Upper lobe of left lung (tissue), 6 donors: ENCODE measurements at regions not wholly inside any gene's neighbourhood (a gene's known extent, or its start where the extent isn't known, plus 50 kb on each side); places are given as distances from the start of the nearest gene placed in this dataset.

Source experiments
- ATAC-seq, 2 donors: fragments of 200-7000 bp; cut with Tn5 transposase; one replicate each; pipeline ENCODE4 v1.9.1; 2022; ENCODE audit warnings: mild to moderate bottlenecking in 2 of 2, moderate library complexity in 2 of 2; ENCODE audit not compliant: low FRiP score in 2 of 2
- DNase-seq, 2 donors: peaks; one replicate each; pipeline ENCODE4 v3.0.0-alpha.2; 2019 to 2020
- H3K27ac ChIP-seq, 4 donors: fragments of 200-600 bp; sonication (generic); one replicate each; pipeline ENCODE4 v1.5.1; 2016 to 2019
- H3K27me3 ChIP-seq, 4 donors: fragments of 200-600 bp; sonication (generic); one replicate each; pipeline ENCODE4 v1.5.1; 2017 to 2019
- H3K36me3 ChIP-seq, 4 donors: fragments of 200-600 bp; sonication (generic); one replicate each; pipeline ENCODE4 v1.5.1; 2016 to 2019
- H3K4me1 ChIP-seq, 4 donors: fragments of 200-600 bp; sonication (generic); one replicate each; pipeline ENCODE4 v1.5.1; 2018 to 2019
- H3K4me3 ChIP-seq, 4 donors: fragments of 200-600 bp; sonication (generic); one replicate each; pipeline ENCODE4 v1.5.1; 2017 to 2019; ENCODE audit warnings: mild to moderate bottlenecking in 2 of 4, moderate library complexity in 1 of 4
- H3K9me3 ChIP-seq, 4 donors: fragments of 200-600 bp; sonication (generic); one replicate each; pipeline ENCODE4 v1.5.1; 2018 to 2019
- EP300 ChIP-seq, 4 donors: sonication (generic); formaldehyde crosslinking; IDR thresholded peaks; one replicate each; pipeline ENCODE4 v1.5.1; 2017; ENCODE audit warnings: antibody characterized with exemption in 4 of 4, control low read depth in 2 of 4
- POLR2A ChIP-seq, 4 donors: fragments of 450-650 bp; IDR thresholded peaks; one replicate each; pipeline ENCODE4 v1.5.1; 2016 to 2017; ENCODE audit warnings: antibody characterized with exemption in 4 of 4, mild to moderate bottlenecking in 2 of 4
- POLR2AphosphoS5 ChIP-seq, 2 donors: sonication (generic); formaldehyde crosslinking; IDR thresholded peaks; one replicate each; pipeline ENCODE4 v1.5.1; 2017; ENCODE audit warnings: antibody characterized with exemption in 2 of 2
- WGBS, 2 donors: methylation state at CpG; one replicate each; pipeline ENCODE4 v1.1.5; 2017 to 2018; 5-methylcytosine and 5-hydroxymethylcytosine counted together
- TF ChIP-seq, protein P1 (sequence below), 6 experiments: fragments of 450-650 bp in 4 of 6; fragments of 200-600 bp in 2 of 6; sonication (generic) in 2 of 6; IDR thresholded peaks; one replicate each; pipeline ENCODE4 v1.5.1; 2016 to 2019; ENCODE audit warnings: antibody characterized with exemption in 6 of 6
- donor health status: DM: no; HTN: no; CAD: no; lungs with moderate emphysema.
- donor health status: DM: no; HTN: yes; CAD: no; lungs with severe emphysema.

DNA sequence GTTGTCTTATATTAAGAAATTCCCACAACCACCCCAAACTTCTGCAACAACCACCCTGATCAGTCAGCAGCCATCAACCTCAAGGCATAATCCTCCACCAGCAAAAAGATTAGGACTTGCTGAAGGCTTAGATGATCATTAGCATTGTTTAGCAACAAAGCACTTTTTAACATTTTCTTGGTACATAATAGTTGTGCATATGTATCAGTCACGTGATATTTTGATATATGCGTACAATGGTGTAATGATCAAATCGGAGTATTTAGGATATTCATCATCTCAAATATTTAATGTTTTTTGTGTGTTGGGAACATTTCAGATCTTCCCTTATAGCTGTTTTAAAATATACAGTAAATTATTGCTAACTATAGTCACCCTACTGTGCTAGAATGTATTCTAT, 73.5 kb upstream of the API5 start:
- no peak overlapping the region for H3K27ac ChIP-seq
- no peaks in the 10 kb centered on the region for H3K4me1 ChIP-seq
- DNase-seq = no peak
- H3K9me3 ChIP-seq = no peaks in the 10 kb centered on the region
- ATAC-seq = no peak
- H3K4me3 ChIP-seq = no peak overlapping the region
- no peaks in the 10 kb centered on the region for H3K27me3 ChIP-seq
- 96% methylated on average over 3 of the region's 3 CpGs for WGBS, 2 donors
- H3K36me3 ChIP-seq = no peaks in the 10 kb centered on the region
- TF ChIP-seq, protein P1, sequence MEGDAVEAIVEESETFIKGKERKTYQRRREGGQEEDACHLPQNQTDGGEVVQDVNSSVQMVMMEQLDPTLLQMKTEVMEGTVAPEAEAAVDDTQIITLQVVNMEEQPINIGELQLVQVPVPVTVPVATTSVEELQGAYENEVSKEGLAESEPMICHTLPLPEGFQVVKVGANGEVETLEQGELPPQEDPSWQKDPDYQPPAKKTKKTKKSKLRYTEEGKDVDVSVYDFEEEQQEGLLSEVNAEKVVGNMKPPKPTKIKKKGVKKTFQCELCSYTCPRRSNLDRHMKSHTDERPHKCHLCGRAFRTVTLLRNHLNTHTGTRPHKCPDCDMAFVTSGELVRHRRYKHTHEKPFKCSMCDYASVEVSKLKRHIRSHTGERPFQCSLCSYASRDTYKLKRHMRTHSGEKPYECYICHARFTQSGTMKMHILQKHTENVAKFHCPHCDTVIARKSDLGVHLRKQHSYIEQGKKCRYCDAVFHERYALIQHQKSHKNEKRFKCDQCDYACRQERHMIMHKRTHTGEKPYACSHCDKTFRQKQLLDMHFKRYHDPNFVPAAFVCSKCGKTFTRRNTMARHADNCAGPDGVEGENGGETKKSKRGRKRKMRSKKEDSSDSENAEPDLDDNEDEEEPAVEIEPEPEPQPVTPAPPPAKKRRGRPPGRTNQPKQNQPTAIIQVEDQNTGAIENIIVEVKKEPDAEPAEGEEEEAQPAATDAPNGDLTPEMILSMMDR (IDR thresholded peaks at IDR 0.05) = no peak
- TF ChIP-seq POLR2AphosphoS5 (IDR thresholded peaks at IDR 0.05) (no peak), EP300 (IDR thresholded peaks at IDR 0.05) (no peak), POLR2A (IDR thresholded peaks at IDR 0.05) (no peak)

DNA sequence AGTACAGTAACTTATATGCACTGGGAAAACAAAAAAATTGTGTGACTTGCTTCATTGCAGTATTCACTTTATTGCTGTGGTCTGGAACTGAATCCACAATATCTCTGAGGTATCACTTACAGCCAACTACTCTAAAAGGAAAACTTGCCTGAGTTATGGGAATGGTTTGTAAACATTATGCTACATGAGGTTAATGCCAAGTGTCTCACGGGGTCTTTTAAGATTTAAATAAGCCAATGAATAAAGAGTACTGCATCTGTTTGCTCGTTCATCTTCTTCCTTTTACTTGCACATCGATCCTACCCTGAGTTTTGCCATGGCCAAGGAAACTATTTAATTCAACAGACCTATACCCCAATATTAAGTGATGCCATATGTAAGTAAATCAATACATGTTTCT, 72.0 kb upstream of the API5 start:
- Histone ChIP-seq H3K4me1 (no peaks in the 10 kb centered on the region), H3K36me3 (no peaks in the 10 kb centered on the region), H3K9me3 (no peaks in the 10 kb centered on the region), H3K27me3 (no peaks in the 10 kb centered on the region), H3K4me3 (no peak overlapping the region), H3K27ac (no peak overlapping the region)
- 70 to 74% methylated on average over 3 of the region's 3 CpGs for WGBS, 2 donors
- ATAC-seq = no peak
- no peak for DNase-seq
- no peak for TF ChIP-seq POLR2A (IDR thresholded peaks at IDR 0.05)

DNA sequence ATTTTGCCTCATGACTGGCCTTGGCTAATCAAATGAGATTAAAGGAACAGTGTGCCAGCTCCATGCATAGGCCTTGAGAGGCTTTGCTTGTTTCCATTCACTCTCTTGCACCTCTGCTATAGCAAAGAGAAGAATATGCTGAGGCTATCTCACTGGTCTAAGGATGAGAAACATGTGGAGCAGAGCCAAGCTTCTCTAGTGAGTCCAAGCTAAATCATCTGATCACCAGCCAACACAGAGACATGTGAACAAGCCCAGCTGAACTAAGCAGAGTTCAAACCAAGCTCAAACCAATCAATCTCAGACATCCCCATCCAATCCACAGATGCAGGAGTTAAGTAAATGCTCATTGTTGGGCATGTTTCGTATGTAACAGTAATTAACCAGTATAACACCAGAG, 69.4 kb upstream of the API5 start:
- no peak for DNase-seq
- H3K27me3 ChIP-seq = no peaks in the 10 kb centered on the region
- H3K27ac ChIP-seq = no peak overlapping the region
- TF ChIP-seq, protein P1 (IDR thresholded peaks at IDR 0.05) = no peak
- TF ChIP-seq POLR2A (IDR thresholded peaks at IDR 0.05) = no peak
- no peak for TF ChIP-seq EP300 (IDR thresholded peaks at IDR 0.05)
- TF ChIP-seq POLR2AphosphoS5 (IDR thresholded peaks at IDR 0.05) = no peak
- 73% methylated on average over 1 of the region's 1 CpG for WGBS, 2 donors
- no peaks in the 10 kb centered on the region for H3K4me1 ChIP-seq
- H3K4me3 ChIP-seq = no peak overlapping the region
- ATAC-seq = no peak
- no peaks in the 10 kb centered on the region for H3K9me3 ChIP-seq
- H3K36me3 ChIP-seq = no peaks in the 10 kb centered on the region

DNA sequence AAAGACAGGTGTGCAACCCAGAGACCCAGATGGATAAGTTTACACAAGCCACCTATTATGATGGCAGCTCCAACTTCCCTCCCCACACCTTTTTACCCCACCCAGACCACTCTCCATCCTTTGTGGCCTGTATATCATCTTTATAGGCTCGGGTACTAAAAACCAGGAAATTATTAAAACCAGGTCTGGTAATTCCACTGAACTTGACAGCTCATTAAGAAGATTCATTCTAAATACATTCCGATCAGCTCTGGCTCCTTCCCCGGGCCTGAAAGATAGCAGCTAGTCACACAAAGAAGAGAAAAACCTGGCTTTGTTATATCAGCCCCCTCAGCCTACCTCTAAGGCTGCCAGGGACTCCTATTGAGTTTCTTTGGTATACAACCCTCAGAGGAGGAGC, 67.9 kb upstream of the API5 start:
- H3K27me3 ChIP-seq = no peaks in the 10 kb centered on the region
- H3K9me3 ChIP-seq = no peaks in the 10 kb centered on the region
- 30 to 38% methylated on average over 3 of the region's 3 CpGs for WGBS, 2 donors
- TF ChIP-seq, protein P1 (IDR thresholded peaks at IDR 0.05) = no peak
- TF ChIP-seq EP300 (IDR thresholded peaks at IDR 0.05) (no peak), POLR2A (IDR thresholded peaks at IDR 0.05) (no peak), POLR2AphosphoS5 (IDR thresholded peaks at IDR 0.05) (no peak)
- ATAC-seq (no peak), DNase-seq (no peak)
- no peak overlapping the region for H3K27ac ChIP-seq
- no peak overlapping the region for H3K4me3 ChIP-seq
- H3K36me3 ChIP-seq = no peaks in the 10 kb centered on the region
- no peaks in the 10 kb centered on the region for H3K4me1 ChIP-seq

DNA sequence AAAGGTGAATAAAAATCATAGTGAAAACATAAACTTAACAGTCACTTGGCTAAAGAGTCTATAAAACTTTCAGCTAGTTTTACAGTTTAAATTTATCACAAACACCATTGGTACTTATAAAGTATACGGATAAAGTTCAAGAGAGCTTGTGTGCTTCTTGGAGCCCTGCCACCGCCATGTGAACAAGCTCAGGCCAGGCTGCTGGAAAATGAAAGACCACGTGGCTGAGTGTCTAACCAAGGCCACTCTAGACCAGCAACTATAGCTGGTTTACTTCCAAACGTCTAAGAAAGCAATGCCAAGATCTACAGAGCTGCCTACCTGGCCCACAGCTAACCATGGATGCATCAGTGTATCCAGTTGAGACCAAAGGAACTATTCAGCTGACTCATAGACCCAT, 66.3 kb upstream of the API5 start:
- DNase-seq = peak in 1 of 2 donors; percentile 22
- Histone ChIP-seq H3K9me3 (no peaks in the 10 kb centered on the region), H3K4me1 (no peaks in the 10 kb centered on the region), H3K27me3 (no peaks in the 10 kb centered on the region), H3K4me3 (no peak overlapping the region), H3K27ac (no peak overlapping the region), H3K36me3 (no peaks in the 10 kb centered on the region)
- 42 to 67% methylated on average over 2 to 4 of the region's 4 CpGs for WGBS, 2 donors
- no peak for ATAC-seq
- no peak for TF ChIP-seq POLR2AphosphoS5 (IDR thresholded peaks at IDR 0.05)

DNA sequence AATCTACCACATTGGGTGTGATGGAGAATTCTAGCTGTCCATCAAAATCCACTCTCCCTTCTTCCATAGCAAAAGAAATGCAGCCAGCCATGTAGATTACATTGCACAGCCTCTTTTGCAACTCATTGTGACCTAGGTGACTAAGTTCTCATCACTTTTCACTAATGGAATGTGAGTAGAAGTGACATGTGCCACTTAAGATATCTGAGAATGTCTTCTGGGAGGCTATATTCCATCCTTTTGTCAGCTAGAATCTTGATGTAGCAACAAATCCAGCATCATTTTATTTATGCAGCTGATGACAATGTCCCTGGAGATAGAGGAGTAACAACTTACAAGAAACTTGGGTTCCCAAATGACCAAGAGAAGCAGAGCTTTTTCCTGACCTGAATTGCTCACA, 61.5 kb upstream of the API5 start:
- no peaks in the 10 kb centered on the region for H3K9me3 ChIP-seq
- no peaks in the 10 kb centered on the region for H3K27me3 ChIP-seq
- H3K27ac ChIP-seq = no peak overlapping the region
- no peaks in the 10 kb centered on the region for H3K4me1 ChIP-seq
- no peak for DNase-seq
- no peaks in the 10 kb centered on the region for H3K36me3 ChIP-seq
- no peak for TF ChIP-seq POLR2A (IDR thresholded peaks at IDR 0.05)
- TF ChIP-seq, protein P1 (IDR thresholded peaks at IDR 0.05) = no peak
- no peak for TF ChIP-seq POLR2AphosphoS5 (IDR thresholded peaks at IDR 0.05)
- no peak for TF ChIP-seq EP300 (IDR thresholded peaks at IDR 0.05)
- no peak for ATAC-seq
- no peak overlapping the region for H3K4me3 ChIP-seq
